ENCODE measurements at regions not wholly inside any gene's neighbourhood (a gene's known extent, or its start where the extent isn't known, plus 50 kb on each side); places are given as distances from the start of the nearest gene placed in this dataset.

- H3K4me1 ChIP-seq (ENCODE audit: control insufficient read depth, insufficient read depth, low read length) = peaks cover 11% of the 10 kb centered on the region
These were observed 182.1 kb upstream of the ANKRD28 start for GRCh38 chr3:15979900-15980299.

More at GRCh38 chr3:15979900-15980299, 182.1 kb upstream of the ANKRD28 start:
- Histone ChIP-seq H3K56ac (ENCODE audit: extremely low read depth, insufficient read depth, low read length) (no peak overlapping the region), H3K4me2 (ENCODE audit: low read depth, low read length) (no peak overlapping the region), H4K8ac (ENCODE audit: low read depth in 2 of 2, low read length in 2 of 2) (no peak overlapping the region), H3K4me3 (ENCODE audit: insufficient read depth, low read depth, low read length) (no peak overlapping the region), H2BK20ac (ENCODE audit: low read depth, low read length) (no peak overlapping the region), H3K9me3 (ENCODE audit: control insufficient read depth, insufficient read depth, low read length) (peaks cover 4% of the 10 kb centered on the region; the same call in 1 of the 2 replicates), H3K79me1 (ENCODE audit: low read depth in 1 of 2, low read length in 2 of 2) (no peaks in the 10 kb centered on the region), H4K91ac (ENCODE audit: insufficient read depth, low read depth, low read length) (no peak overlapping the region), H3K18ac (ENCODE audit: low read depth, low read length) (no peak overlapping the region), H3K27ac (ENCODE audit: insufficient read depth, low read length) (no peak overlapping the region), H2BK15ac (ENCODE audit: low read depth, low read length) (no peak overlapping the region), H3K9me1 (ENCODE audit: insufficient read depth, low read length) (no peaks in the 10 kb centered on the region), H3K36me3 (ENCODE audit: control insufficient read depth, insufficient read depth, low read length) (no peaks in the 10 kb centered on the region), H3K4ac (ENCODE audit: low read depth, low read length) (no peak overlapping the region), H2BK120ac (ENCODE audit: low read depth, low read length) (no peak overlapping the region), H4K5ac (ENCODE audit: low read depth, low read length) (no peak overlapping the region), H3K9ac (ENCODE audit: low read depth, low read length) (no peak overlapping the region), H2AFZ (replicated peaks; ENCODE audit: low read length, poor library complexity) (no peak overlapping the region), H4K20me1 (ENCODE audit: insufficient read depth, low read length) (no peaks in the 10 kb centered on the region; the same call in 1 of the 2 replicates), H2AK9ac (replicated peaks; ENCODE audit: low read depth, low read length, poor library complexity) (no peak overlapping the region), H3K14ac (replicated peaks; ENCODE audit: low read depth, low read length) (no peak overlapping the region), H3K23ac (ENCODE audit: low read depth, low read length) (no peak overlapping the region), H2AK5ac (ENCODE audit: low read depth, low read length) (no peak overlapping the region), H3K27me3 (ENCODE audit: control insufficient read depth, insufficient read depth, low read length) (no peaks in the 10 kb centered on the region), H2BK5ac (ENCODE audit: low read depth, low read length, poor library complexity, severe bottlenecking) (no peak overlapping the region)
- ChIA-PET CTCF (no interaction called here), POLR2A (ENCODE audit: unreplicated experiment) (no interaction called here)
- dilution Hi-C loops (cut with HindIII; ENCODE audit: low sequenced_read_pairs, unreplicated experiment) = no loop called here
- intact Hi-C loops (cut with micrococcal nuclease) = loop anchor here (5.0 kb wide), 2 partner anchors 48 to 123 kb away; no protein-coding TSS in a partner anchor
- ATAC-seq (ENCODE audit: low read depth) = no peak
- WGBS, 2 experiments (ENCODE audit: extremely low coverage in 2 of 2, insufficient read length in 1 of 2) = no CpG with 5 or more reads among the region's 3 CpGs
- no peak for DNase-seq
- TF ChIP-seq BHLHE40 (IDR thresholded peaks at IDR 0.05; ENCODE audit: low read depth, low read length) = no peak
- no peak for TF ChIP-seq MAZ (IDR thresholded peaks at IDR 0.05; ENCODE audit: borderline replicate concordance, low read depth, low read length)
- TF ChIP-seq CTCF (conservative IDR thresholded peaks at IDR 0.05; ENCODE audit: low read depth, low read length) = no peak
- no peak for TF ChIP-seq MAFK (IDR thresholded peaks at IDR 0.05; ENCODE audit: low read depth, low read length)
- no peak for TF ChIP-seq RAD21 (IDR thresholded peaks at IDR 0.05; ENCODE audit: low read length)
- TF ChIP-seq POLR2A (IDR thresholded peaks at IDR 0.05; ENCODE audit: low read depth, low read length) = no peak
- TF ChIP-seq MXI1 (IDR thresholded peaks at IDR 0.05; ENCODE audit: borderline replicate concordance, low read depth, low read length) = no peak
- TF ChIP-seq NFE2L2 (IDR thresholded peaks at IDR 0.05; ENCODE audit: low read depth, low read length) = no peak
- in situ Hi-C loops (cut with MboI; ENCODE audit: low sequenced_read_pairs) = no loop called here
- no TSS peak for BruUV-seq (replicated peaks)

Data from IMR-90 (cell line).